ENCODE measurements at regions not wholly inside any gene's neighbourhood (a gene's known extent, or its start where the extent isn't known, plus 50 kb on each side); places are given as distances from the start of the nearest gene placed in this dataset.

DNA sequence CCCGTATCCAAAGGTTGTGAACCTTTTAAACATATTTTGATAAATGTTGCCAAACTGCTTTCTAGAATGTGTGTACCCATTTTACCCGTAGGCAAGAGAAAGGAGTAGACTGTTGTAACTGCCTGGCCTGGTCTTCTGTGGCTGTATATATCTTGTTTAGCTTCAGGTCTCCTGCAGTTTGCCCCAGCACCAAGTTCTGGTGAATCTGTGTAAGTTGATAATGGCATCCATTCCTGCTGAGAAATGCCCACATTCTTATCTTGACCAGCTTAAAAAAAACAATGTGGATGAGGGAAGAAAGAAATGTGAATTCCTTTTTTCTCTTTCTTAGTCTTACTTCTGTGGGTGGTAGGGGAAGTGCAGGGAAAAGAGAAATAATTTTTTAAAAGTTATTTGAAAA lies 53.3 kb upstream of the TLE3 start:
- Histone ChIP-seq H3K27me3 (no peaks in the 10 kb centered on the region), H3K27ac (no peak overlapping the region), H3K4me1 (replicated peaks in 1 of 2) (peaks cover 15 to 30% of the 10 kb centered on the region in 2 donors), H3K4me3 (no peak overlapping the region), H3K36me3 (replicated peaks in 1 of 2) (no peaks in the 10 kb centered on the region), H3K9me3 (replicated peaks in 1 of 3) (no peaks in the 10 kb centered on the region)
- intact Hi-C loops (cut with DNase I), result no loop called here
- 89 to 96% (median 91%) methylated on average over 2 of the region's 2 CpGs for WGBS, 4 donors
- no peak for DNase-seq
- TF ChIP-seq, protein P1, sequence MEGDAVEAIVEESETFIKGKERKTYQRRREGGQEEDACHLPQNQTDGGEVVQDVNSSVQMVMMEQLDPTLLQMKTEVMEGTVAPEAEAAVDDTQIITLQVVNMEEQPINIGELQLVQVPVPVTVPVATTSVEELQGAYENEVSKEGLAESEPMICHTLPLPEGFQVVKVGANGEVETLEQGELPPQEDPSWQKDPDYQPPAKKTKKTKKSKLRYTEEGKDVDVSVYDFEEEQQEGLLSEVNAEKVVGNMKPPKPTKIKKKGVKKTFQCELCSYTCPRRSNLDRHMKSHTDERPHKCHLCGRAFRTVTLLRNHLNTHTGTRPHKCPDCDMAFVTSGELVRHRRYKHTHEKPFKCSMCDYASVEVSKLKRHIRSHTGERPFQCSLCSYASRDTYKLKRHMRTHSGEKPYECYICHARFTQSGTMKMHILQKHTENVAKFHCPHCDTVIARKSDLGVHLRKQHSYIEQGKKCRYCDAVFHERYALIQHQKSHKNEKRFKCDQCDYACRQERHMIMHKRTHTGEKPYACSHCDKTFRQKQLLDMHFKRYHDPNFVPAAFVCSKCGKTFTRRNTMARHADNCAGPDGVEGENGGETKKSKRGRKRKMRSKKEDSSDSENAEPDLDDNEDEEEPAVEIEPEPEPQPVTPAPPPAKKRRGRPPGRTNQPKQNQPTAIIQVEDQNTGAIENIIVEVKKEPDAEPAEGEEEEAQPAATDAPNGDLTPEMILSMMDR (IDR thresholded peaks at IDR 0.05), result no peak
- TF ChIP-seq POLR2A (IDR thresholded peaks at IDR 0.05), result no peak

DNA sequence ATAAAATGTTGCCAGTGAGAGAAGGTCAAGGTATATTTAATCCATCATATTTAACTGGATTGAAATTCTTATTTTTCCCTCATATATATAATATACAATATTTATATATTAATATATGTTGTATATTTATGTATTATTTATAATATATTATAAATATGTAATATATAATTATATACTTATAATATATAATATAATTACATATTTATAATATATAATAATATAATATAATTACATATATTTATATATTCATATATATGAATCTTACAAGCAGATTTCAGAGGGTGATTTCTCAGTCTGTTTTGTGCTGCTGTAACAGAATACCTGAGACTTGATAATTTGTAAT lies 52.7 kb upstream of the TLE3 start:
- intact Hi-C loops (cut with DNase I), result no loop called here
- H3K4me1 ChIP-seq (replicated peaks in 1 of 2), result peaks cover 15 to 27% of the 10 kb centered on the region in 2 donors
- no peak for TF ChIP-seq POLR2A (IDR thresholded peaks at IDR 0.05)
- TF ChIP-seq, protein P1 (IDR thresholded peaks at IDR 0.05), result no peak
- DNase-seq, result no peak
- H3K27me3 ChIP-seq, result no peaks in the 10 kb centered on the region
- H3K9me3 ChIP-seq (replicated peaks in 1 of 3), result no peaks in the 10 kb centered on the region
- H3K4me3 ChIP-seq, result no peak overlapping the region
- no peak overlapping the region for H3K27ac ChIP-seq
- no peaks in the 10 kb centered on the region for H3K36me3 ChIP-seq (replicated peaks in 1 of 2)

DNA sequence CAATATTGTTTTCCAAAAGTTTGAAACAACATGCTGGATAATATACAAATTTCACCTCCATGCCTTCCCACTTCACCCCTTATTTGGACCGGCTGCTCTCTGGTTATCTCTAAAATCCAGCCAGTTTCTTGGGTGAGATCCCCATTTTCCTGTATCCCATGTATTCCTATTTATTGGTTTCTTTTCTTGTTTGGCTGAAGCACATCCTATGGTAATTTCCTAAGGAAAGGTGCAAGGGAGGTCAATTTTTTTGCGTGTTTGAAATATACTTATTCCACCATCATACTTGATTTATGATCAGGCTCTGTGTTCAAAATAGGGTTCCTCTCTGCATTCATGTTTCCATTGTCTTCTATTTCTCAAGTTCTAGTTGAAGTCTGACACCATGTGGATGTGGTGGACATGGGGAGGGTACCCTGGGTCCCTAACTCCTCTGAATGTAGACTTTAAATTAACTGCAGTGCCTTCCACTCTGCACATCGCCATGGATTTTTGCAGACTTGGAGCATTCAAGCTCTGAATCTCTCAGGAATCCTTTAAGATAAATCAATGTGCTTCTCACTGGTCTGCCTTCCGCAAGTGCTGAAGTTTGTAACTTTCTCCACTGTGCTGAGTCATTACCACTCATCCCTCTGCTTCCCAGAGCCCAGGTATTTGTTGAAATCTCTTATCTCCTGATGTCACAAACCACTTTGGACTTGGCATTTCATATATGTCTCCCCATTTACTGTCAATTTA lies 52.1 kb upstream of the TLE3 start:
- no peak overlapping the region for H3K27ac ChIP-seq
- no peak for TF ChIP-seq POLR2A (IDR thresholded peaks at IDR 0.05)
- TF ChIP-seq, protein P1 (IDR thresholded peaks at IDR 0.05), result no peak
- peaks cover 11 to 22% of the 10 kb centered on the region in 2 donors for H3K4me1 ChIP-seq (replicated peaks in 1 of 2)
- H3K36me3 ChIP-seq (replicated peaks in 1 of 2), result no peaks in the 10 kb centered on the region
- H3K9me3 ChIP-seq (replicated peaks in 1 of 3), result no peaks in the 10 kb centered on the region
- no peak overlapping the region for H3K4me3 ChIP-seq
- intact Hi-C loops (cut with DNase I), result no loop called here
- 74 to 88% (median 76%) methylated on average over 4 of the region's 4 CpGs for WGBS, 4 donors
- no peaks in the 10 kb centered on the region for H3K27me3 ChIP-seq
- no peak for DNase-seq

DNA sequence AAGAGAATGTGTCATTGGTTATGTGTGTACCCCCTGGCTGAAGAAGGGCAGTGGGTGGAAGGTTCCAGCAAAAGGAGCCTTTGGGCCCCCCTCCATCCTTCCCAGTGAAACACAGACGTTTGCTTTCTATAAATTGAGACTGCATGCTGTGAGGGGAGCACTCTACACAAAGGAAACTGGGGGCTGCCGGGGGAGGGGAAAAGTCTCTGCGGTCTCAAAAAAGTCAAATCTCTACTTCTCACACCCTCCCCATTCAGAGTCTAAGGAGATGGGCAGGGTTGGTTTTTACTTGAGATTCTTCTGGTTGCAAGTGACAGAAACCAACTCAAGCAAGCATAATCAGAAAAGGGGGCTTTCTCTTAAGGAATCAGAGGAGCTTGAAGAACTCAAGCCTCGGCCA lies 50.1 kb upstream of the TLE3 start:
- no peak for DNase-seq
- H3K27ac ChIP-seq, result no peak overlapping the region
- intact Hi-C loops (cut with DNase I), result no loop called here
- no peaks in the 10 kb centered on the region for H3K9me3 ChIP-seq (replicated peaks in 1 of 3)
- no peak overlapping the region for H3K4me3 ChIP-seq
- H3K4me1 ChIP-seq (replicated peaks in 1 of 2), result peaks cover 0 to 10% of the 10 kb centered on the region in 2 donors
- WGBS, 4 donors, result 65 to 77% (median 72%) methylated on average over 4 of the region's 4 CpGs
- no peaks in the 10 kb centered on the region for H3K36me3 ChIP-seq (replicated peaks in 1 of 2)
- no peaks in the 10 kb centered on the region for H3K27me3 ChIP-seq
- TF ChIP-seq, protein P1 (IDR thresholded peaks at IDR 0.05), result no peak
- no peak for TF ChIP-seq POLR2A (IDR thresholded peaks at IDR 0.05)

Small RNAs in the stretch of these regions (small RNA-seq; reads per million reads assigned to genes)
- gene RNU6-745P, result 0 reads per million in 2 donors
